SK-N-MC (cell line): ENCODE measurements at regions not wholly inside any gene's neighbourhood (a gene's known extent, or its start where the extent isn't known, plus 50 kb on each side); places are given as distances from the start of the nearest gene placed in this dataset.

Experiments used
- EZH2 ChIP-seq: fragments of 200-600 bp; sonication (generic); IDR thresholded peaks from one replicate; pipeline ENCODE4 v1.6.1; 2017; ENCODE audit warnings: antibody characterized with exemption
- POLR2AphosphoS5 ChIP-seq: IDR thresholded peaks from 2 replicates; pipeline ENCODE4 v1.6.1; 2012; ENCODE audit warnings: mild to moderate bottlenecking, low read depth, low read length, borderline replicate concordance

GRCh38 chr18:39359636-39360035 lies 1794.0 kb upstream of the CELF4 start:
- TF ChIP-seq EZH2: no peak
- TF ChIP-seq POLR2AphosphoS5: no peak
